HL-60 (cell line): ENCODE measurements at regions not wholly inside any gene's neighbourhood (a gene's known extent, or its start where the extent isn't known, plus 50 kb on each side); places are given as distances from the start of the nearest gene placed in this dataset.

Experiments used
- DNase-seq, 2 experiments: peaks; one replicate each; pipeline ENCODE4 v3.0.0-alpha.2; 2010 to 2020; ENCODE audit warnings: low read depth in 1 of 2, low spot score in 1 of 2
- H3K27ac ChIP-seq: fragments of 250-450 bp; sonication (Bioruptor Pico); replicated peaks from 2 replicates; pipeline ENCODE4 v1.5.1; 2020; ENCODE audit warnings: mild to moderate bottlenecking, moderate library complexity
- H3K27me3 ChIP-seq: fragments of 250-450 bp; sonication (Bioruptor Pico); 2 replicates; pipeline ENCODE4 v1.5.1; 2021; ENCODE audit warnings: mild to moderate bottlenecking, moderate library complexity; ENCODE audit not compliant: insufficient read depth, poor library complexity, severe bottlenecking
- H3K4me3 ChIP-seq: replicated peaks from 2 replicates; pipeline ENCODE4 v1.5.1; 2011; ENCODE audit warnings: mild to moderate bottlenecking, control low read depth, low read length; ENCODE audit not compliant: insufficient read depth
- GABPA ChIP-seq: IDR thresholded peaks from 2 replicates; pipeline ENCODE4 v1.6.1; 2012; ENCODE audit warnings: low read depth
- POLR2AphosphoS5 ChIP-seq: IDR thresholded peaks from 2 replicates; pipeline ENCODE4 v1.6.1; 2012; ENCODE audit warnings: low read depth
- SPI1 ChIP-seq: IDR thresholded peaks from 2 replicates; pipeline ENCODE4 v1.6.1; 2012; ENCODE audit warnings: low read depth, mild to moderate bottlenecking, borderline replicate concordance
- TF ChIP-seq, protein P1 (sequence below): IDR thresholded peaks from one replicate; pipeline ENCODE4 v1.5.1; 2011; ENCODE audit warnings: low read length, control low read depth, inconsistent platforms; ENCODE audit not compliant: insufficient read depth
- TF ChIP-seq, protein P2 (sequence below): IDR thresholded peaks from 2 replicates; pipeline ENCODE4 v1.6.1; 2012; ENCODE audit warnings: low read depth; ENCODE audit not compliant: insufficient replicate concordance

DNA sequence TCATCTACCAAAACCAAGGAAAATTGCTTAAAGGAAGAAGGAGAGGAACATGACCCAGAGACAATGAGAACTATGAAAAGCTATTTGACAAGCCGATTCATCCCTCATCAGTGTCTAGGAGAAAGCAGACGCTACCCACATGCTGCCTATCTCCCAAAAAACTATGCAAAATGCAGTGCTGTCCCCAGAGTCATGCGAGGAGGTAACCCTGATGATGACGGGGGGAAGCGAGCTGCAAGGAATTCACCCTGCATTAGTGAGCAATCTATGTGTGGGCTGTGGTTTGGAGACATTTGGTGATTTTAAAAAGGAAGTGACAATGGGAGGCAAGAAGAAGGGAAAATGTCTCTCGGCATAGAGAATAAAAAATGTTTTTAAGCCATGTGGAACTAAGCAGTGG, 472.7 kb downstream of the CMPK2 start:
- DNase-seq, result no peak
- no peaks in the 10 kb centered on the region for H3K27me3 ChIP-seq
- H3K27ac ChIP-seq, result no peak overlapping the region
- TF ChIP-seq, protein P1, sequence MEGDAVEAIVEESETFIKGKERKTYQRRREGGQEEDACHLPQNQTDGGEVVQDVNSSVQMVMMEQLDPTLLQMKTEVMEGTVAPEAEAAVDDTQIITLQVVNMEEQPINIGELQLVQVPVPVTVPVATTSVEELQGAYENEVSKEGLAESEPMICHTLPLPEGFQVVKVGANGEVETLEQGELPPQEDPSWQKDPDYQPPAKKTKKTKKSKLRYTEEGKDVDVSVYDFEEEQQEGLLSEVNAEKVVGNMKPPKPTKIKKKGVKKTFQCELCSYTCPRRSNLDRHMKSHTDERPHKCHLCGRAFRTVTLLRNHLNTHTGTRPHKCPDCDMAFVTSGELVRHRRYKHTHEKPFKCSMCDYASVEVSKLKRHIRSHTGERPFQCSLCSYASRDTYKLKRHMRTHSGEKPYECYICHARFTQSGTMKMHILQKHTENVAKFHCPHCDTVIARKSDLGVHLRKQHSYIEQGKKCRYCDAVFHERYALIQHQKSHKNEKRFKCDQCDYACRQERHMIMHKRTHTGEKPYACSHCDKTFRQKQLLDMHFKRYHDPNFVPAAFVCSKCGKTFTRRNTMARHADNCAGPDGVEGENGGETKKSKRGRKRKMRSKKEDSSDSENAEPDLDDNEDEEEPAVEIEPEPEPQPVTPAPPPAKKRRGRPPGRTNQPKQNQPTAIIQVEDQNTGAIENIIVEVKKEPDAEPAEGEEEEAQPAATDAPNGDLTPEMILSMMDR, result no peak
- TF ChIP-seq POLR2AphosphoS5, result no peak
- TF ChIP-seq SPI1, result no peak
- TF ChIP-seq, protein P2, sequence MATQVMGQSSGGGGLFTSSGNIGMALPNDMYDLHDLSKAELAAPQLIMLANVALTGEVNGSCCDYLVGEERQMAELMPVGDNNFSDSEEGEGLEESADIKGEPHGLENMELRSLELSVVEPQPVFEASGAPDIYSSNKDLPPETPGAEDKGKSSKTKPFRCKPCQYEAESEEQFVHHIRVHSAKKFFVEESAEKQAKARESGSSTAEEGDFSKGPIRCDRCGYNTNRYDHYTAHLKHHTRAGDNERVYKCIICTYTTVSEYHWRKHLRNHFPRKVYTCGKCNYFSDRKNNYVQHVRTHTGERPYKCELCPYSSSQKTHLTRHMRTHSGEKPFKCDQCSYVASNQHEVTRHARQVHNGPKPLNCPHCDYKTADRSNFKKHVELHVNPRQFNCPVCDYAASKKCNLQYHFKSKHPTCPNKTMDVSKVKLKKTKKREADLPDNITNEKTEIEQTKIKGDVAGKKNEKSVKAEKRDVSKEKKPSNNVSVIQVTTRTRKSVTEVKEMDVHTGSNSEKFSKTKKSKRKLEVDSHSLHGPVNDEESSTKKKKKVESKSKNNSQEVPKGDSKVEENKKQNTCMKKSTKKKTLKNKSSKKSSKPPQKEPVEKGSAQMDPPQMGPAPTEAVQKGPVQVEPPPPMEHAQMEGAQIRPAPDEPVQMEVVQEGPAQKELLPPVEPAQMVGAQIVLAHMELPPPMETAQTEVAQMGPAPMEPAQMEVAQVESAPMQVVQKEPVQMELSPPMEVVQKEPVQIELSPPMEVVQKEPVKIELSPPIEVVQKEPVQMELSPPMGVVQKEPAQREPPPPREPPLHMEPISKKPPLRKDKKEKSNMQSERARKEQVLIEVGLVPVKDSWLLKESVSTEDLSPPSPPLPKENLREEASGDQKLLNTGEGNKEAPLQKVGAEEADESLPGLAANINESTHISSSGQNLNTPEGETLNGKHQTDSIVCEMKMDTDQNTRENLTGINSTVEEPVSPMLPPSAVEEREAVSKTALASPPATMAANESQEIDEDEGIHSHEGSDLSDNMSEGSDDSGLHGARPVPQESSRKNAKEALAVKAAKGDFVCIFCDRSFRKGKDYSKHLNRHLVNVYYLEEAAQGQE, result no peak
- TF ChIP-seq GABPA, result no peak
- H3K4me3 ChIP-seq, result no peak overlapping the region

DNA sequence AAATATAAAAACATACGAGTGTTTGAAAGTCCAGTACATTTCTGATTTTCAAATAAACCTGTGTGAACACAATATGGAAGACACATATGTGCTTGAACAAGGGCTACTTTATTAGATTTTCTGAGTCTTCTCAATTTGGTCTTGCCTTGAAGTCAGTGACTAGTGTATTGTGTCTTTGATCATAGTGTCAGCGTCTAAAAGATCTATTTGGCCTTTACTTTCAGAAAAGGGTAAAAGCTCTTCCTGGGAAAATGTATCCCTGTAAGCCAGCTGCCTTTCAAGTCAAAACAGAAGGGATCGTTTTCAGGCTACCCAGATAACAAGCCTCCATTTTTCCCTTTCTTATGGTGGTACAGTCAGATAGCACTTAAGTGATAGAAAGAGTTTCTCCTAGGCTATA, 471.9 kb downstream of the CMPK2 start:
- Histone ChIP-seq H3K27ac (no peak overlapping the region), H3K27me3 (no peaks in the 10 kb centered on the region), H3K4me3 (no peak overlapping the region)
- DNase-seq, result no peak
- TF ChIP-seq, protein P2, result no peak
- TF ChIP-seq SPI1 (no peak), GABPA (no peak), POLR2AphosphoS5 (no peak)
- TF ChIP-seq, protein P1, result no peak

DNA sequence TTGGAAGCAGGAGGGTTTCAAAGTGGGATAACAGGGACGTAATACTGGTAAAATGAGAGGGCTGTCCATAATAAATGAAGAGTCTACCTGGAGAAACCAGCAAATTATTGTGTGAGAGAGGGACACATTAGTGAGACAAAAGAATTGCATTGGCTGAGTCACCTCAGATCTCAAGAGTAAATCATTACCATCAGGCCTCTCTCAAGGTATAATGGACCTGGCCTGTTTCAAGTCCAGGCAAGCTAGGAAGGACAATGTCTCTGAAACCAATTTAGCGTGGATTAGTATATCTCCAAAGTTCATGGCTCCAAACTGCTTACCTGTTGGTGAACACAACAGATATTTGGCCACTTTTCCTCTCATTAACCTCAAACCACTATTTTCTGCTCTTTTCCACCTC, 471.4 kb downstream of the CMPK2 start:
- no peak for DNase-seq
- H3K27ac ChIP-seq, result no peak overlapping the region
- TF ChIP-seq GABPA (no peak), POLR2AphosphoS5 (no peak), SPI1 (no peak)
- TF ChIP-seq, protein P1, result no peak
- TF ChIP-seq, protein P2, result no peak
- no peaks in the 10 kb centered on the region for H3K27me3 ChIP-seq
- no peak overlapping the region for H3K4me3 ChIP-seq
